Vagina (tissue), 2 donors: ENCODE measurements at regions not wholly inside any gene's neighbourhood (a gene's known extent, or its start where the extent isn't known, plus 50 kb on each side); places are given as distances from the start of the nearest gene placed in this dataset.
A peak's percentile ranks its signal among the peaks of the same experiment; 100 is the strongest.

Experiments
- DNase-seq, 2 donors: peaks; one replicate each; pipeline ENCODE4 v3.0.0-alpha.2; 2017; ENCODE audit errors: extremely low spot score in 2 of 2
- H3K27ac ChIP-seq: fragments of 200-600 bp; sonication (generic); one replicate; pipeline ENCODE4 v1.5.1; 2019
- H3K27me3 ChIP-seq: fragments of 200-600 bp; sonication (generic); one replicate; pipeline ENCODE4 v1.5.1; 2019
- H3K36me3 ChIP-seq, 2 donors: fragments of 200-600 bp; sonication (generic); one replicate each; pipeline ENCODE4 v1.5.1; 2017 to 2019
- H3K4me1 ChIP-seq: fragments of 200-600 bp; sonication (generic); one replicate; pipeline ENCODE4 v1.5.1; 2019
- H3K4me3 ChIP-seq, 2 donors: fragments of 200-600 bp; sonication (generic); 1 replicate in 1 of 2; 2 replicates in 1 of 2; pipeline ENCODE4 v1.5.1; 2016 to 2019
- H3K9me3 ChIP-seq: fragments of 200-600 bp; sonication (generic); one replicate; pipeline ENCODE4 v1.5.1; 2019
- POLR2A ChIP-seq, 2 donors: fragments of 450-650 bp; IDR thresholded peaks; one replicate each; pipeline ENCODE4 v1.6.1; 2017; ENCODE audit warnings: antibody characterized with exemption in 2 of 2, mild to moderate bottlenecking in 2 of 2, moderate library complexity in 2 of 2
- POLR2AphosphoS5 ChIP-seq, 2 donors: sonication (generic); formaldehyde crosslinking; IDR thresholded peaks; one replicate each; pipeline ENCODE4 v1.9.0; 2017; ENCODE audit warnings: antibody characterized with exemption in 2 of 2, mild to moderate bottlenecking in 2 of 2, low read depth in 1 of 2; ENCODE audit not compliant: insufficient read depth in 1 of 2
- intact Hi-C: fragments of 100-400 bp; cut with DNase I; formaldehyde crosslinking; loops from one replicate; pipeline ENCODE4 v1.15.1; 2023
- TF ChIP-seq, protein P1 (sequence below), 3 experiments: fragments of 450-650 bp in 2 of 3; fragments of 200-600 bp in 1 of 3; sonication (generic) in 1 of 3; IDR thresholded peaks; one replicate each; pipeline ENCODE4 v1.5.1; 2017 to 2019; ENCODE audit warnings: antibody characterized with exemption in 3 of 3, mild to moderate bottlenecking in 2 of 3, moderate library complexity in 2 of 3

DNA sequence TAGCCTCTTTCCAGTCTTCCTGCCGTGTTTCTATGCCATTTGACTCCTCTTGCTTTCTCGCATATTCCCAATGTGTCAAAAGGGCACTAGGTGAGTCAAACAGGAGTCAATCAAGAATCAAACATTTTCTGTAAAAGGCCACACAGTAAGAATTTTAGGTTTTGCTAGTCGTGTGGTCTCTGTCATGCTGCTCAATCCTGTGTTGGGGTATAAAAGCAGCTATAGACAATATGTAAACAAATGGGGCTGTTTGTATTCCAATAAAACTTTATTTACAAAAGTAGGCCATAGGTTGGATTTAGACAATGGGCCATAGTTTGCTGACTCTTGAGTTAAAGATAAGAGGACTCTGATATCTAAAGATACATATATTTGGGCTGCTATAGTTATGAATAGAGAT is 235.4 kb upstream of the BTBD3 start:
- intact Hi-C loops = no loop called here

DNA sequence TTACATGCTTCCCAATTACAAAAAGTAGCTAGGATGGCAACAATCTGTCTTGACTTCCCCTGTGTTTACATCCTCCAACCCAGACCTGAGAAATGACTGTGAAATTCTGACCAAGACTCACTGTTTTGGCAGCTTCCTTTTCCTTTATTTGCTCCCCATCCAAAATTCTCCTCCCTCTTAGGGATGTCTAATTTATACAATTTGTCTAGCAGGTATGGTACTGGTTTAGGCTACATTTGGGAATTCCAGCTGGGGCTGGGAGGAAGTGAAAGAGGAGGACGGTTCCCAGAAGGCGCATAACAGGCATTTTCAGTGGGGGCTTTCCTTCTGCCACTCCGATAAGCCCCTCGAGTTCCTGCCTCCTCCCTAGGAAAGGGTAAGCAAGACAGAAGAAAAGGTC is 231.5 kb upstream of the BTBD3 start:
- no peak for DNase-seq
- no peaks in the 10 kb centered on the region for H3K36me3 ChIP-seq
- H3K4me1 ChIP-seq = peaks cover 9% of the 10 kb centered on the region
- no peak overlapping the region for H3K4me3 ChIP-seq
- TF ChIP-seq POLR2A (IDR thresholded peaks at IDR 0.05) = no peak
- no peak for TF ChIP-seq POLR2AphosphoS5 (IDR thresholded peaks at IDR 0.05; ENCODE audit: insufficient read depth in 1 of 2, low read depth in 1 of 2)
- TF ChIP-seq, protein P1, sequence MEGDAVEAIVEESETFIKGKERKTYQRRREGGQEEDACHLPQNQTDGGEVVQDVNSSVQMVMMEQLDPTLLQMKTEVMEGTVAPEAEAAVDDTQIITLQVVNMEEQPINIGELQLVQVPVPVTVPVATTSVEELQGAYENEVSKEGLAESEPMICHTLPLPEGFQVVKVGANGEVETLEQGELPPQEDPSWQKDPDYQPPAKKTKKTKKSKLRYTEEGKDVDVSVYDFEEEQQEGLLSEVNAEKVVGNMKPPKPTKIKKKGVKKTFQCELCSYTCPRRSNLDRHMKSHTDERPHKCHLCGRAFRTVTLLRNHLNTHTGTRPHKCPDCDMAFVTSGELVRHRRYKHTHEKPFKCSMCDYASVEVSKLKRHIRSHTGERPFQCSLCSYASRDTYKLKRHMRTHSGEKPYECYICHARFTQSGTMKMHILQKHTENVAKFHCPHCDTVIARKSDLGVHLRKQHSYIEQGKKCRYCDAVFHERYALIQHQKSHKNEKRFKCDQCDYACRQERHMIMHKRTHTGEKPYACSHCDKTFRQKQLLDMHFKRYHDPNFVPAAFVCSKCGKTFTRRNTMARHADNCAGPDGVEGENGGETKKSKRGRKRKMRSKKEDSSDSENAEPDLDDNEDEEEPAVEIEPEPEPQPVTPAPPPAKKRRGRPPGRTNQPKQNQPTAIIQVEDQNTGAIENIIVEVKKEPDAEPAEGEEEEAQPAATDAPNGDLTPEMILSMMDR (IDR thresholded peaks at IDR 0.05) = no peak
- no peak overlapping the region for H3K27ac ChIP-seq
- no peaks in the 10 kb centered on the region for H3K9me3 ChIP-seq
- intact Hi-C loops = no loop called here
- H3K27me3 ChIP-seq = no peaks in the 10 kb centered on the region

More for the DNA sequence above, 235.4 kb upstream of the BTBD3 start:
- Histone ChIP-seq H3K27ac (no peak overlapping the region), H3K4me3 (no peak overlapping the region), H3K27me3 (no peaks in the 10 kb centered on the region), H3K4me1 (peaks cover 9% of the 10 kb centered on the region), H3K9me3 (no peaks in the 10 kb centered on the region), H3K36me3 (no peaks in the 10 kb centered on the region)
- no peak for DNase-seq
- TF ChIP-seq, protein P1 (IDR thresholded peaks at IDR 0.05) = no peak
- no peak for TF ChIP-seq POLR2AphosphoS5 (IDR thresholded peaks at IDR 0.05; ENCODE audit: insufficient read depth in 1 of 2, low read depth in 1 of 2)

DNA sequence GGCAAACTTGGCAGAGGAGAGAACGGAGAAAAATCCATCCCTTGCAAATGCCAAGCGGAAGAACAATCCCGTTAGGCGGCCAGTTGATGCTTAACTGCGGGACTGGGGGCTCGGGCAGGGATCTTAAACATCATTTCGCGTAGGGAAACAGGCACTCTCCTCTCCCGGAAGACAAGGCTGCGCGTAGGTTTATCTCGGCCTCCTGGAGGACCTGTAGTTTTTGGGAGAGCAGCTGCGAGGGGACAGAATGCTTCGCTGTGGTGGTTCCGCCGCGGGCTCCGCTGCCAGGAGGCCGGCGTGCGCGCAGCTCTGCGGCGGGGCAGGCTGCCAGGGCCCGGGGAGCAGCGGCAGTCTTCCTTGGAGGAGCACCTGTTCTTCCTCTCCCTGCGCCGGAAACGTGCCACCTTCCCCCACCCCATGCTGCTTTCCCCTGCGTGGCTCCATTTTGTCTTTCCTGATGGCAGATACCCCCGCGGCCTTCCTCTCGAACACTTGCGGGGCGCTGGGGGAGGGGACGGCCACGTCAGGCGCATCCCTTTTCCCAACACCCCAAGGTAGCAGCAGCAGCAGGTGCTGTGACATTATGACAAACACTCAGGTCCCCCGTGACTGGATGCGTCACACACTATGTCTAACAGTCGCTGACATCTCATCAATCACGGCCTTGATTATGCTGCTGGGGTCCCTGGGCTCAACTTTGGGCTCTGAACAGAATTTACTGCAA is 230.7 kb upstream of the BTBD3 start:
- no peaks in the 10 kb centered on the region for H3K9me3 ChIP-seq
- intact Hi-C loops = no loop called here
- H3K36me3 ChIP-seq = no peaks in the 10 kb centered on the region
- H3K4me1 ChIP-seq = peaks cover 9% of the 10 kb centered on the region
- no peaks in the 10 kb centered on the region for H3K27me3 ChIP-seq
- DNase-seq = no peak
- peak overlapping the region; percentile 13 to 32 for H3K4me3 ChIP-seq
- no peak overlapping the region for H3K27ac ChIP-seq
- no peak for TF ChIP-seq POLR2A (IDR thresholded peaks at IDR 0.05)

DNA sequence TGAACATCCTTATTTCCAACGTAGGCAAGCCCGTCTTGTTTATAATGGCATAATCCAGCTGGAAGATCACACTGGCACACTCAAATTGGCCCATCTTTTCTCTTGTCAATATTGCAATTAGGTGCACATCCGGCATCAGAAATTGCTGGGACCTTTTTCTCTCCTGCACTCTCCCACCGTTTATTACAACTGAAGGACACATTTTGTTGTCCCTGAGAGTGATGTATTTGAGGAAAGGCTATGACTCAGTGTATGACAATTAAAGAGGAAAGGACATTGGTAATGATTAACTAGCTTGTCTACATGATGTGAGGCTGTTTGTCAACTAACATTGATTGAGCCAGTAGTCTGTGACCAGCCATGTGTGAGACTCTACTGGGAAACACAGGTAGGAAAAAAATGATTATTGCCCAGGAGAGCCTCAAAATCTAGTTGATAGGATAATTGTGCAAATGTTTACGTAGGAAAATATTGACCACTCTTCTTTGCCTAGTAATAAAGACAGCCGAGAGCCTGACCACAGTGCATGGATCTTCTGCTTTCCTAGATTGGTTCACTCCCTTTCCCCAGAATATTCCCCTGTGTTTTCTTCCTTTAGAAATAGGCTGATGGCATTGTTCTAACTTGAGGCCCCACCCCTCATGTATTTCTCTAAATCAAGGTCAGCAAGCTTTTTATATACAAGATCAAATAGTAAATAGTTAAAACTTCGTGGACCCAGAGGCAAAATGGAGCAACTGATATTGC is 230.0 kb upstream of the BTBD3 start:
- no peak for TF ChIP-seq POLR2A (IDR thresholded peaks at IDR 0.05)
- TF ChIP-seq POLR2AphosphoS5 (IDR thresholded peaks at IDR 0.05; ENCODE audit: insufficient read depth in 1 of 2, low read depth in 1 of 2) = no peak
- TF ChIP-seq, protein P1 (IDR thresholded peaks at IDR 0.05) = no peak
- H3K9me3 ChIP-seq = no peaks in the 10 kb centered on the region
- no peaks in the 10 kb centered on the region for H3K36me3 ChIP-seq
- peak overlapping the region in 1 of 2 donors; percentile 13 for H3K4me3 ChIP-seq
- peaks cover 11% of the 10 kb centered on the region for H3K4me1 ChIP-seq
- no peak overlapping the region for H3K27ac ChIP-seq
- intact Hi-C loops = no loop called here
- no peak for DNase-seq
- H3K27me3 ChIP-seq = no peaks in the 10 kb centered on the region

DNA sequence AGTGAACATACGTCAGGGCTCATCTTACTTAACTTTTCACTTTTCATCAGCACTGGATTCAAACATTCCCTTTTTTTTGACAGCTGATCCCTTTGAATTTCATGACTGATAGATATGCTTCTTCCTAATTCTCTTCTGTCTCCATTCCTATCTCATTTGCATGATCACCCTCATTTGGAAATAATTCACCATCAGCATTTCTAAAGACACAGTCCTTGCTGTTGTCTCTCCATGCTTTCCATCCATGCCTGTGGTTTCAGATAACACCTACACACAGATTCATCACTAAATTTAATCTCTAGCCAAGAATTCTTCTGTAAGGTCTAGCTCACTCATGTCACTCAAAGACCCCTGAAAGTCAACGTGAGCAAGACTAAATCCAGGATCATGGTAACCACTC is 228.4 kb upstream of the BTBD3 start:
- H3K4me1 ChIP-seq = peaks cover 14% of the 10 kb centered on the region
- H3K9me3 ChIP-seq = no peaks in the 10 kb centered on the region
- intact Hi-C loops = no loop called here
- DNase-seq = no peak
- no peak overlapping the region for H3K4me3 ChIP-seq
- TF ChIP-seq POLR2AphosphoS5 (IDR thresholded peaks at IDR 0.05; ENCODE audit: insufficient read depth in 1 of 2, low read depth in 1 of 2) (no peak), POLR2A (IDR thresholded peaks at IDR 0.05) (no peak)
- TF ChIP-seq, protein P1 (IDR thresholded peaks at IDR 0.05) = no peak
- H3K36me3 ChIP-seq = no peaks in the 10 kb centered on the region
- no peak overlapping the region for H3K27ac ChIP-seq
- no peaks in the 10 kb centered on the region for H3K27me3 ChIP-seq
